Panc1 (cell line): ENCODE measurements at regions not wholly inside any gene's neighbourhood (a gene's known extent, or its start where the extent isn't known, plus 50 kb on each side); places are given as distances from the start of the nearest gene placed in this dataset.

Source experiments
- CTCF ChIP-seq: fragments of 450-650 bp; IDR thresholded peaks from 2 replicates; pipeline ENCODE4 v1.5.1; 2017; ENCODE audit warnings: mild to moderate bottlenecking
- TCF7L2 ChIP-seq: IDR thresholded peaks from 2 replicates; pipeline ENCODE4 v1.6.1; 2011; ENCODE audit warnings: mild to moderate bottlenecking, low read depth, low read length, inconsistent platforms

- TF ChIP-seq TCF7L2 (no peak), CTCF (no peak)
Observed at GRCh38 chr12:127230843-127231260, 1036.1 kb upstream of the TMEM132C start.
